ENCODE measurements at regions not wholly inside any gene's neighbourhood (a gene's known extent, or its start where the extent isn't known, plus 50 kb on each side); places are given as distances from the start of the nearest gene placed in this dataset.

GRCh38 chr12:91347481-91348214 lies 165.0 kb upstream of the DCN start:
- Histone ChIP-seq H3K4me1 (ENCODE audit: control insufficient read depth, insufficient read depth, low read length) (no peaks in the 10 kb centered on the region), H3K4me3 (ENCODE audit: low read depth, low read length) (no peak overlapping the region), H3K9ac (ENCODE audit: low read depth, low read length) (no peak overlapping the region), H3K27me3 (ENCODE audit: control insufficient read depth, insufficient read depth, low read length) (no peaks in the 10 kb centered on the region), H3K36me3 (ENCODE audit: control insufficient read depth, insufficient read depth, low read length) (no peaks in the 10 kb centered on the region), H3K9me3 (ENCODE audit: control insufficient read depth, insufficient read depth, low read length) (no peaks in the 10 kb centered on the region)

GRCh38 chr12:91346827-91347226 lies 164.2 kb upstream of the DCN start:
- Histone ChIP-seq H3K36me3 (ENCODE audit: control insufficient read depth, insufficient read depth, low read length) (no peaks in the 10 kb centered on the region), H3K27me3 (ENCODE audit: control insufficient read depth, insufficient read depth, low read length) (no peaks in the 10 kb centered on the region), H3K9me3 (ENCODE audit: control insufficient read depth, insufficient read depth, low read length) (no peaks in the 10 kb centered on the region), H3K9ac (ENCODE audit: low read depth, low read length) (no peak overlapping the region), H3K4me1 (ENCODE audit: control insufficient read depth, insufficient read depth, low read length) (no peaks in the 10 kb centered on the region), H3K4me3 (ENCODE audit: low read depth, low read length) (no peak overlapping the region)

GRCh38 chr12:91344408-91344807 lies 161.8 kb upstream of the DCN start:
- Histone ChIP-seq H3K4me3 (ENCODE audit: low read depth, low read length) (no peak overlapping the region), H3K36me3 (ENCODE audit: control insufficient read depth, insufficient read depth, low read length) (no peaks in the 10 kb centered on the region), H3K27me3 (ENCODE audit: control insufficient read depth, insufficient read depth, low read length) (no peaks in the 10 kb centered on the region), H3K9me3 (ENCODE audit: control insufficient read depth, insufficient read depth, low read length) (no peaks in the 10 kb centered on the region), H3K9ac (ENCODE audit: low read depth, low read length) (no peak overlapping the region), H3K4me1 (ENCODE audit: control insufficient read depth, insufficient read depth, low read length) (no peaks in the 10 kb centered on the region)

- H3K36me3 ChIP-seq (ENCODE audit: control insufficient read depth, insufficient read depth, low read length), result no peaks in the 10 kb centered on the region
- no peak overlapping the region for H3K9ac ChIP-seq (ENCODE audit: low read depth, low read length)
Observed at GRCh38 chr12:91343010-91343409, 160.4 kb upstream of the DCN start.

GRCh38 chr12:91339106-91339505 lies 156.5 kb upstream of the DCN start:
- H3K9ac ChIP-seq (ENCODE audit: low read depth, low read length), result no peak overlapping the region
- H3K36me3 ChIP-seq (ENCODE audit: control insufficient read depth, insufficient read depth, low read length), result no peaks in the 10 kb centered on the region
- H3K27me3 ChIP-seq (ENCODE audit: control insufficient read depth, insufficient read depth, low read length), result no peaks in the 10 kb centered on the region
- H3K4me3 ChIP-seq (ENCODE audit: low read depth, low read length), result no peak overlapping the region
- no peaks in the 10 kb centered on the region for H3K4me1 ChIP-seq (ENCODE audit: control insufficient read depth, insufficient read depth, low read length)
- H3K9me3 ChIP-seq (ENCODE audit: control insufficient read depth, insufficient read depth, low read length), result no peaks in the 10 kb centered on the region

More at GRCh38 chr12:91343010-91343409, 160.4 kb upstream of the DCN start:
- Histone ChIP-seq H3K4me1 (ENCODE audit: control insufficient read depth, insufficient read depth, low read length) (no peaks in the 10 kb centered on the region), H3K9me3 (ENCODE audit: control insufficient read depth, insufficient read depth, low read length) (no peaks in the 10 kb centered on the region), H3K27me3 (ENCODE audit: control insufficient read depth, insufficient read depth, low read length) (no peaks in the 10 kb centered on the region), H3K4me3 (ENCODE audit: low read depth, low read length) (no peak overlapping the region)

GRCh38 chr12:91335699-91336098 lies 153.1 kb upstream of the DCN start:
- no peaks in the 10 kb centered on the region for H3K36me3 ChIP-seq (ENCODE audit: control insufficient read depth, insufficient read depth, low read length)
- no peak overlapping the region for H3K9ac ChIP-seq (ENCODE audit: low read depth, low read length)
- no peak overlapping the region for H3K4me3 ChIP-seq (ENCODE audit: low read depth, low read length)
- H3K4me1 ChIP-seq (ENCODE audit: control insufficient read depth, insufficient read depth, low read length), result no peaks in the 10 kb centered on the region
- H3K9me3 ChIP-seq (ENCODE audit: control insufficient read depth, insufficient read depth, low read length), result no peaks in the 10 kb centered on the region
- H3K27me3 ChIP-seq (ENCODE audit: control insufficient read depth, insufficient read depth, low read length), result no peaks in the 10 kb centered on the region

GRCh38 chr12:91333966-91334365 lies 151.3 kb upstream of the DCN start:
- Histone ChIP-seq H3K36me3 (ENCODE audit: control insufficient read depth, insufficient read depth, low read length) (no peaks in the 10 kb centered on the region), H3K4me1 (ENCODE audit: control insufficient read depth, insufficient read depth, low read length) (no peaks in the 10 kb centered on the region), H3K27me3 (ENCODE audit: control insufficient read depth, insufficient read depth, low read length) (no peaks in the 10 kb centered on the region), H3K4me3 (ENCODE audit: low read depth, low read length) (no peak overlapping the region), H3K9me3 (ENCODE audit: control insufficient read depth, insufficient read depth, low read length) (no peaks in the 10 kb centered on the region), H3K9ac (ENCODE audit: low read depth, low read length) (no peak overlapping the region)

GRCh38 chr12:91332302-91332701 lies 149.7 kb upstream of the DCN start:
- Histone ChIP-seq H3K9ac (ENCODE audit: low read depth, low read length) (no peak overlapping the region), H3K9me3 (ENCODE audit: control insufficient read depth, insufficient read depth, low read length) (no peaks in the 10 kb centered on the region), H3K36me3 (ENCODE audit: control insufficient read depth, insufficient read depth, low read length) (no peaks in the 10 kb centered on the region), H3K4me3 (ENCODE audit: low read depth, low read length) (no peak overlapping the region), H3K4me1 (ENCODE audit: control insufficient read depth, insufficient read depth, low read length) (no peaks in the 10 kb centered on the region), H3K27me3 (ENCODE audit: control insufficient read depth, insufficient read depth, low read length) (no peaks in the 10 kb centered on the region)

- H3K9me3 ChIP-seq (ENCODE audit: control insufficient read depth, insufficient read depth, low read length), result no peaks in the 10 kb centered on the region
- no peaks in the 10 kb centered on the region for H3K27me3 ChIP-seq (ENCODE audit: control insufficient read depth, insufficient read depth, low read length)
- no peak overlapping the region for H3K9ac ChIP-seq (ENCODE audit: low read depth, low read length)
- H3K4me3 ChIP-seq (ENCODE audit: low read depth, low read length), result no peak overlapping the region
- H3K36me3 ChIP-seq (ENCODE audit: control insufficient read depth, insufficient read depth, low read length), result no peaks in the 10 kb centered on the region
- H3K4me1 ChIP-seq (ENCODE audit: control insufficient read depth, insufficient read depth, low read length), result no peaks in the 10 kb centered on the region
Observed at GRCh38 chr12:91331371-91331770, 148.8 kb upstream of the DCN start.

GRCh38 chr12:91328451-91328850 lies 145.8 kb upstream of the DCN start:
- no peak overlapping the region for H3K9ac ChIP-seq (ENCODE audit: low read depth, low read length)
- no peaks in the 10 kb centered on the region for H3K36me3 ChIP-seq (ENCODE audit: control insufficient read depth, insufficient read depth, low read length)
- no peaks in the 10 kb centered on the region for H3K4me1 ChIP-seq (ENCODE audit: control insufficient read depth, insufficient read depth, low read length)
- no peak overlapping the region for H3K4me3 ChIP-seq (ENCODE audit: low read depth, low read length)
- no peaks in the 10 kb centered on the region for H3K27me3 ChIP-seq (ENCODE audit: control insufficient read depth, insufficient read depth, low read length)
- no peaks in the 10 kb centered on the region for H3K9me3 ChIP-seq (ENCODE audit: control insufficient read depth, insufficient read depth, low read length)

GRCh38 chr12:91327889-91328288 lies 145.3 kb upstream of the DCN start:
- no peaks in the 10 kb centered on the region for H3K4me1 ChIP-seq (ENCODE audit: control insufficient read depth, insufficient read depth, low read length)
- H3K9ac ChIP-seq (ENCODE audit: low read depth, low read length), result no peak overlapping the region
- no peak overlapping the region for H3K4me3 ChIP-seq (ENCODE audit: low read depth, low read length)
- H3K27me3 ChIP-seq (ENCODE audit: control insufficient read depth, insufficient read depth, low read length), result no peaks in the 10 kb centered on the region
- no peaks in the 10 kb centered on the region for H3K36me3 ChIP-seq (ENCODE audit: control insufficient read depth, insufficient read depth, low read length)
- no peaks in the 10 kb centered on the region for H3K9me3 ChIP-seq (ENCODE audit: control insufficient read depth, insufficient read depth, low read length)

- no peaks in the 10 kb centered on the region for H3K27me3 ChIP-seq (ENCODE audit: control insufficient read depth, insufficient read depth, low read length)
- no peak overlapping the region for H3K4me3 ChIP-seq (ENCODE audit: low read depth, low read length)
- H3K4me1 ChIP-seq (ENCODE audit: control insufficient read depth, insufficient read depth, low read length), result no peaks in the 10 kb centered on the region
- H3K36me3 ChIP-seq (ENCODE audit: control insufficient read depth, insufficient read depth, low read length), result no peaks in the 10 kb centered on the region
- no peaks in the 10 kb centered on the region for H3K9me3 ChIP-seq (ENCODE audit: control insufficient read depth, insufficient read depth, low read length)
- no peak overlapping the region for H3K9ac ChIP-seq (ENCODE audit: low read depth, low read length)
Observed at GRCh38 chr12:91327131-91327530, 144.5 kb upstream of the DCN start.

Measured in iPS-15b (cell line).